B cell (primary cell): ENCODE measurements at regions not wholly inside any gene's neighbourhood (a gene's known extent, or its start where the extent isn't known, plus 50 kb on each side); places are given as distances from the start of the nearest gene placed in this dataset.

ENCODE experiments used
- ATAC-seq: fragments of 200-7000 bp; cut with Tn5 transposase; one replicate; pipeline ENCODE4 v1.10.0; 2021; ENCODE audit warnings: low read depth, mild to moderate bottlenecking, moderate number of reproducible peaks, moderate library complexity
- CTCF ChIA-PET: fragments of 350-600 bp; sonication (Branson Sonifier 250); formaldehyde crosslinking; loops from one replicate; lab custom pipeline; 2021; ENCODE audit warnings: antibody characterized with exemption, inconsistent platforms; lab: Charles Lee
- POLR2A ChIA-PET: fragments of 350-600 bp; sonication (Branson Sonifier 250); formaldehyde crosslinking; loops from one replicate; lab custom pipeline; 2021; ENCODE audit warnings: antibody characterized with exemption; lab: Charles Lee
- DNase-seq: peaks from one replicate; pipeline ENCODE4 v3.0.0; 2013
- H2AFZ ChIP-seq: 2 replicates; pipeline ENCODE4 v1.6.1; 2012; ENCODE audit warnings: mild to moderate bottlenecking, low read depth, low read length; ENCODE audit not compliant: insufficient read depth, poor library complexity, severe bottlenecking
- H3K27ac ChIP-seq, 2 donors: 1 replicate in 1 of 2; 2 replicates in 1 of 2; pipeline ENCODE4 v1.5.1; 2012 to 2013; ENCODE audit warnings: low read length in 2 of 2, mild to moderate bottlenecking in 2 of 2, moderate library complexity in 1 of 2
- H3K27me3 ChIP-seq, 4 experiments: fragments of 200-600 bp in 1 of 4; sonication (generic) in 1 of 4; replicated peaks in 1 of 4; 1 replicate in 2 of 4; 2 replicates in 2 of 4; pipeline versions ENCODE4 v1.6.1 to v1.7.0; 2013 to 2016; ENCODE audit warnings: low read length in 3 of 4, mild to moderate bottlenecking in 2 of 4, mixed read lengths in 1 of 4, moderate library complexity in 1 of 4; ENCODE audit not compliant: insufficient read depth in 4 of 4, control insufficient read depth in 3 of 4; ENCODE audit errors: control extremely low read depth in 1 of 4
- H3K36me3 ChIP-seq, 2 experiments: replicated peaks in 1 of 2; 1 replicate in 1 of 2; 2 replicates in 1 of 2; pipeline versions ENCODE4 v1.6.1 to v1.7.1; 2013; ENCODE audit warnings: low read length in 1 of 2; ENCODE audit not compliant: insufficient read depth in 2 of 2, control insufficient read depth in 1 of 2; ENCODE audit errors: control extremely low read depth in 1 of 2, extremely low read depth in 1 of 2
- H3K4me1 ChIP-seq, 2 donors: fragments of 200-600 bp in 1 of 2; sonication (generic) in 1 of 2; 1 replicate in 1 of 2; 2 replicates in 1 of 2; pipeline versions ENCODE4 v1.5.1 to v1.6.1; 2013 to 2017; ENCODE audit warnings: low read length in 2 of 2; ENCODE audit not compliant: control insufficient read depth in 2 of 2, insufficient read depth in 2 of 2
- H3K4me2 ChIP-seq: replicated peaks from 2 replicates; pipeline ENCODE3; 2012; ENCODE audit warnings: mild to moderate bottlenecking, low read depth, low read length; ENCODE audit not compliant: poor library complexity, severe bottlenecking
- H3K4me3 ChIP-seq, 5 experiments: fragments of 200-600 bp in 1 of 5; sonication (generic) in 1 of 5; 1 replicate in 3 of 5; 2 replicates in 2 of 5; pipeline versions ENCODE4 v1.5.1 to v1.7.0; 2011 to 2016; ENCODE audit warnings: low read length in 4 of 5, mild to moderate bottlenecking in 4 of 5, low read depth in 2 of 5, control low read depth in 1 of 5, moderate library complexity in 1 of 5; ENCODE audit not compliant: insufficient read depth in 1 of 5; ENCODE audit errors: control extremely low read depth in 1 of 5, extremely low read depth in 1 of 5
- H3K79me2 ChIP-seq: fragments of 200-600 bp; sonication (generic); one replicate; pipeline ENCODE4 v1.6.0; 2016; ENCODE audit warnings: low read length; ENCODE audit not compliant: control insufficient read depth, insufficient read depth
- H3K9ac ChIP-seq: fragments of 200-600 bp; sonication (generic); 2 replicates; pipeline ENCODE4 v1.6.1; 2017; ENCODE audit warnings: mild to moderate bottlenecking, low read length, moderate library complexity
- H3K9me3 ChIP-seq, 3 donors: one replicate each; pipeline versions ENCODE4 v1.6.1 to v1.7.1; 2013; ENCODE audit warnings: low read length in 2 of 3; ENCODE audit not compliant: control insufficient read depth in 2 of 3, insufficient read depth in 1 of 3; ENCODE audit errors: control extremely low read depth in 1 of 3
- H4K20me1 ChIP-seq: 2 replicates; pipeline ENCODE4 v1.6.0; 2012; ENCODE audit warnings: mild to moderate bottlenecking, low read length; ENCODE audit not compliant: insufficient read depth, control insufficient read depth, poor library complexity, severe bottlenecking
- H3K27ac Mint-ChIP-seq: one replicate; pipeline ENCODE4 v1.8.0; 2021; ENCODE audit warnings: mixed read lengths
- H3K27me3 Mint-ChIP-seq: one replicate; pipeline ENCODE4 v1.8.0; 2021; ENCODE audit warnings: mixed read lengths
- H3K4me1 Mint-ChIP-seq: one replicate; pipeline ENCODE4 v1.8.0; 2021; ENCODE audit warnings: mixed read lengths
- H3K4me3 Mint-ChIP-seq: one replicate; pipeline ENCODE4 v1.8.0; 2021; ENCODE audit warnings: mixed read lengths
- H3K9me3 Mint-ChIP-seq: one replicate; pipeline ENCODE4 v1.8.0; 2022; ENCODE audit warnings: mixed read lengths; ENCODE audit not compliant: insufficient read depth
- CTCF ChIP-seq: fragments of 200-600 bp; IDR thresholded peaks from one replicate; pipeline ENCODE4 v1.8.0; 2022; ENCODE audit warnings: antibody characterized with exemption, mild to moderate bottlenecking
- EZH2 ChIP-seq: IDR thresholded peaks from 2 replicates; pipeline ENCODE4 v1.6.1; 2012; ENCODE audit warnings: borderline replicate concordance, low read depth, mild to moderate bottlenecking, moderate library complexity, low read length; ENCODE audit not compliant: insufficient read depth, poor library complexity, severe bottlenecking
- WGBS: methylation state at CpG from one replicate; pipeline ENCODE4 v1.1.5; 2013; ENCODE audit warnings: missing lambda C conversion rate; ENCODE audit not compliant: insufficient coverage; 5-methylcytosine and 5-hydroxymethylcytosine counted together
- intact Hi-C: fragments of 100-400 bp; cut with micrococcal nuclease; formaldehyde crosslinking; loops from one replicate; pipeline ENCODE4 v1.10.0; 2022

- ChIA-PET POLR2A (no interaction called here), CTCF (no interaction called here)
- Histone ChIP-seq H4K20me1 (no peaks in the 10 kb centered on the region), H2AFZ (no peak overlapping the region), H3K4me1 (no peaks in the 10 kb centered on the region), H3K27ac (no peak overlapping the region), H3K4me3 (no peak overlapping the region), H3K9ac (no peak overlapping the region), H3K36me3 (no peaks in the 10 kb centered on the region), H3K4me2 (no peak overlapping the region), H3K9me3 (no peaks in the 10 kb centered on the region), H3K79me2 (no peaks in the 10 kb centered on the region), H3K27me3 (peaks cover 0 to 3% (median 0%) of the 10 kb centered on the region in 4 experiments)
- Mint-ChIP-seq H3K4me3 (no peak overlapping the region), H3K27me3 (peaks cover 37% of the 10 kb centered on the region), H3K27ac (no peak overlapping the region), H3K4me1 (no peaks in the 10 kb centered on the region), H3K9me3 (peaks cover 2% of the 10 kb centered on the region)
- TF ChIP-seq CTCF (no peak), EZH2 (no peak)
- no peak for DNase-seq
- WGBS: 98% methylated on average over 10 of the region's 11 CpGs
- ATAC-seq: no peak
- intact Hi-C loops: no loop called here
Observed at GRCh38 chr11:64474680-64475079, 81.1 kb upstream of the SLC22A11 start.

- 94% methylated on average over 11 of the region's 11 CpGs for WGBS
- Histone ChIP-seq H3K27me3 (peaks cover 0 to 3% (median 0%) of the 10 kb centered on the region in 4 experiments), H3K4me1 (no peaks in the 10 kb centered on the region), H3K9me3 (no peaks in the 10 kb centered on the region), H3K4me2 (no peak overlapping the region), H2AFZ (no peak overlapping the region), H3K27ac (no peak overlapping the region), H3K79me2 (no peaks in the 10 kb centered on the region), H3K4me3 (no peak overlapping the region), H4K20me1 (no peaks in the 10 kb centered on the region), H3K9ac (no peak overlapping the region), H3K36me3 (no peaks in the 10 kb centered on the region)
- Mint-ChIP-seq H3K4me3 (no peak overlapping the region), H3K27ac (no peak overlapping the region), H3K9me3 (peaks cover 2% of the 10 kb centered on the region), H3K4me1 (no peaks in the 10 kb centered on the region), H3K27me3 (peaks cover 35% of the 10 kb centered on the region)
- DNase-seq: no peak
- CTCF ChIA-PET: no interaction called here
- ATAC-seq: no peak
- TF ChIP-seq CTCF: no peak
- TF ChIP-seq EZH2: no peak
- intact Hi-C loops: no loop called here
- POLR2A ChIA-PET: no interaction called here
Observed at GRCh38 chr11:64475145-64475544, 80.6 kb upstream of the SLC22A11 start.
